ENCODE measurements at regions not wholly inside any gene's neighbourhood (a gene's known extent, or its start where the extent isn't known, plus 50 kb on each side); places are given as distances from the start of the nearest gene placed in this dataset.

DNA sequence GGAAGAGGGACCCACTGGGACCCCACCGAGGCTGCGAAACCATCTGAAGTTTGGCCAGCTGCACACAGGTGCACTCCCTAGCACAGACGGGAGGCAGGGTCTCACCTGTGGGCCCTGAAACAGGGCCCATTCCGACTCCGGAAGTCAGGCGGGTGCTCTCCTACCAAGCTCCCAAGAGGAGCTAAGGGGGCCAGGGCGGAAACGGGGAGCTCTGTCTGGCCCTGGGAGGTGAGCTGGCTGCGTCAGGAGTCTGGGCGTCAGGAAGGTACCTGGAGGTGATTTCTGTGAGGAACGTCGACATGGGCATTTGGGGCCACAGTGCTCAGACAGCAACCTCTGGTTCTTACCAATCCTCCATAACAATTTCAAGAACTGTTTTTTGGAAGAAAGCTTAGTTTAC, 411.7 kb downstream of the TCERG1L start:
- Histone ChIP-seq H3K27me3 (no peaks in the 10 kb centered on the region), H3K9ac (ENCODE audit: low read depth in 2 of 2, low read length in 2 of 2) (no peak overlapping the region), H3K27ac (no peak overlapping the region), H3K4me1 (no peaks in the 10 kb centered on the region), H3K9me3 (no peaks in the 10 kb centered on the region), H3K4me3 (no peak overlapping the region), H3K36me3 (no peaks in the 10 kb centered on the region)
- no peak for DNase-seq
- TF ChIP-seq CTCF (IDR thresholded peaks at IDR 0.05): no peak
- intact Hi-C loops (cut with DNase I): no loop called here

DNA sequence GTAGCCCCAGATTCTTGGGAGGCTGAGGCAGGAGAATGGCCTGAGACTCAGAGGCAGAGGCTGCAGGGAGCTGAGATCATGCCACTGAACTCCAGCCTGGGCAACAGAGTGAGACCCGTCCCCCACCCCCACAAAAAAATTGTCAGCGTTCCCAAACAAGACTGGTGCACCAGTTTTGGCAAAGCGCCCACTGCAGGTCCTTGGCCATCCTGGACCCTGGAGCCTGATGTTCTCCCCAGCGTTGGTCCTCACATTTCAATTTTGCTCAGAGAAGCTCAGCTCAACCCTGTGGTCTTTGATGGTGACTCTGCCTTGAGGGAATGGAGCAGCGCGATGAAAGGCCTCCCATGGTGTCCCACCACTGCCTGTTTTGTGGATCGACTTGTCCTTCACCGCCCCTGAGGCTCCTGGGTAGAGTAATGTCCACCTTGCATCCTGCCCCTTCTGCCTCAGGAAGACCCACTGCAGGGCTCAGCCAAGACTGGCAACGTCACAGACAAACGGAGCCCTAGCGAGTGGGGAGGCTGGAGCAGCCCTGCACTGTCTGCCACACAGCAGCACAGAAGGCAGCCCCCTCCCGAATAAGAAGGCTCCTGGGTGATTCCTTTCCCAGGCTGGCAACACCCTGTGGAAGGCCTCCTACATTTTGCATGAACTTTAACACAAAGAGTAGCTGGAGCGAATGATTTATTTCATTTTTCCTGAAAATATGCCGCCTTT, 410.9 kb downstream of the TCERG1L start:
- Histone ChIP-seq H3K9ac (ENCODE audit: low read depth in 2 of 2, low read length in 2 of 2) (no peak overlapping the region), H3K27ac (no peak overlapping the region), H3K4me1 (no peaks in the 10 kb centered on the region), H3K36me3 (no peaks in the 10 kb centered on the region), H3K4me3 (no peak overlapping the region), H3K9me3 (no peaks in the 10 kb centered on the region), H3K27me3 (no peaks in the 10 kb centered on the region)
- DNase-seq: no peak
- intact Hi-C loops (cut with DNase I): no loop called here
- no peak for TF ChIP-seq CTCF (IDR thresholded peaks at IDR 0.05)

DNA sequence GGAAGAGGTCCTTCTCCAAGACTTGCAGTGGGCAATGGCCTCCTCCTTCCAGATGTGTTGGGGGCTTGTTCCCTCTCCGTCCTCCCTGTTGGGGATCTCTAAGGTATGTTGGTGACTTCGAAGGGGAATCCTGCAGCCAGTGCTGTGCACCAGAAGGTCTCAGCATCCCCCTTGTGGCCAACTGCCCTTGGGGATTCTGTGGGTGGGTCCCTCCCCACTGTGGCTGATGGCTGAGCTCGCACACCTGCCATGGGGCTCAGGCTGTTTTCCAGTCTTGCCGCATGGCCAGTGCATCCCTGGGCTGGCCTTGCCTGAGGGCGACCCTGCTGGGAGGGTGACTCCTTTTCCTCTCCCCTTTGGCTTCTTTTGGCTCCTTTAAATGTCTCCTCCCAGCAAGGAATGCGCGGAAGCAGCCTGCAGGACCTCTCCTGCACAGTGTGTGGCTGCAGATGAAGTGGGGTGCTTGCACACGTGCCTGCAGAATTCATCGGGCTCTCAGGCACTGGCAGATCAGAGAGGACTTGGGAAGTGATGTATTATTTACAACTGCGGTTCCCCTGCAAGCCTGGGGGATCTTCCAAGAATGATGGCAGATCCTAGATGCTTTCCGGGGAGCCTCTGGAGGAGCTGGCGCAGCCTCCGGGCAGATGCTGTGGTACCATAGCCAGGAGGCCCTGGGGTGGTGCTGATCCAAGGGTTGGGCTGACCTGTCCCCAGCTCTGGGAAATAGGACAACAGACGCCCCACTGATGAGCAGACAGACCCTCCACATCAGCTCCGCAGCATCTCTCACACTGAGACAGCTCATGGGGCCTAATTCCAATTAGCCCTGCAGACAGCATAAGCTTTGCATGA, 410.0 kb downstream of the TCERG1L start:
- H3K9me3 ChIP-seq: no peaks in the 10 kb centered on the region
- H3K9ac ChIP-seq (ENCODE audit: low read depth in 2 of 2, low read length in 2 of 2): no peak overlapping the region
- no peaks in the 10 kb centered on the region for H3K4me1 ChIP-seq
- H3K4me3 ChIP-seq: no peak overlapping the region
- H3K36me3 ChIP-seq: no peaks in the 10 kb centered on the region
- no peak for DNase-seq
- H3K27ac ChIP-seq: no peak overlapping the region
- no peaks in the 10 kb centered on the region for H3K27me3 ChIP-seq
- intact Hi-C loops (cut with DNase I): no loop called here
- TF ChIP-seq CTCF (IDR thresholded peaks at IDR 0.05): no peak

GRCh38 chr10:130902471-130902870, 409.1 kb downstream of the TCERG1L start:
- no peak for TF ChIP-seq CTCF (IDR thresholded peaks at IDR 0.05)
- no peak overlapping the region for H3K27ac ChIP-seq

DNA sequence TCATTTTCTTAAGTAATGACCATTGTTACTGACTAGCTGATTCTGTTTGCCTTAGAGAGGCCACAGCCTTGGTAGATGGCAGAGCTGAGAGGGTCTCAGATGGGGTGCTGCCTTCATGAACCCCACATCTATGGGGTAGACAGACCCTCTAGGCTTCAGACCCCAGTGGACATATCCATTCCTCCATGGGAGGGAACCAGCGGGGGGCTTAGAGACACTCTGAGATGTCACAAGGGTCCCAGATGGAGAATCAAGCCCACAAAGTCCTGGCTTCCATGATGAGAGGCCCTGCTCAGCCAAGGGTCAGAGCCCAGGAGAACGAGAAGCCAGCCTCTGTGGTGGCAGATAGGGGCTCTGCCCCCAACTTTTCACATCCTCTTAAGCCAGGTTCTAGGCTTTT, 408.6 kb downstream of the TCERG1L start:
- no peak overlapping the region for H3K4me3 ChIP-seq
- no peak for TF ChIP-seq CTCF (IDR thresholded peaks at IDR 0.05)
- H3K9ac ChIP-seq (ENCODE audit: low read depth in 2 of 2, low read length in 2 of 2): no peak overlapping the region
- no peak overlapping the region for H3K27ac ChIP-seq
- H3K9me3 ChIP-seq: no peaks in the 10 kb centered on the region
- H3K4me1 ChIP-seq: no peaks in the 10 kb centered on the region
- no peaks in the 10 kb centered on the region for H3K27me3 ChIP-seq
- no peak for DNase-seq
- intact Hi-C loops (cut with DNase I): no loop called here
- H3K36me3 ChIP-seq: no peaks in the 10 kb centered on the region

More at GRCh38 chr10:130902471-130902870, 409.1 kb downstream of the TCERG1L start:
- no peaks in the 10 kb centered on the region for H3K4me1 ChIP-seq
- DNase-seq: no peak
- no peaks in the 10 kb centered on the region for H3K27me3 ChIP-seq
- H3K4me3 ChIP-seq: no peak overlapping the region
- intact Hi-C loops (cut with DNase I): no loop called here
- H3K9ac ChIP-seq (ENCODE audit: low read depth in 2 of 2, low read length in 2 of 2): no peak overlapping the region
- H3K36me3 ChIP-seq: no peaks in the 10 kb centered on the region
- no peaks in the 10 kb centered on the region for H3K9me3 ChIP-seq
